ENCODE measurements at regions not wholly inside any gene's neighbourhood (a gene's known extent, or its start where the extent isn't known, plus 50 kb on each side); places are given as distances from the start of the nearest gene placed in this dataset.

DNA sequence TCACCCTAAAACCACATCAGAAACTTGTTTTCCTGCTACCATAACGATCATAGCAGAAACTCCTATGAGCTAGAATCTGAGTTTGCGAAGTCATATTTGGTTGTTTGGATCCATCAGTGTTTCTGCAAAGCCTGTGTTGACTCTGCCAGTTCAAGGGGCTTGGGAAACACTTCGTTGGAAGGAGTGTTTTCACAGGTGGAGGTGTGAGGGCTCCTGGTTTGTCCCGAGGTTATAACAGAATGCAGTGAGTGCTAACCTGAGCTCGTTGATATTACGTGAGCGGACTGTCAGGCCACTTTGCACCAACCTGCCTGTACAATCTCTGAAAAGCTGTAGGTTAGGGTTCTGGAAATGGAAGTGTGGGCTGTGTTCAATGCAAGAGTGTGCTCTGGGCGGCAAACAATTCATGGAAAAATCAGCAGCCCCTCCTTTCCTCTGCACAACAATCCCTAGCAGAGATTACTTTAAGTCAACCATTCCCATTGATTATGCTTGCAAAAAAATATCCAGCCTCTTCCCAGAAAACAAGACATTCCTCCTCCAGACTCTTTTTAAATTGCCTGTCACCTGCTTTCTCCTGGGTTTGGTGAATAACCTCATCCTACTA lies 622.0 kb downstream of the TYW1 start:
- TF ChIP-seq, protein P1, sequence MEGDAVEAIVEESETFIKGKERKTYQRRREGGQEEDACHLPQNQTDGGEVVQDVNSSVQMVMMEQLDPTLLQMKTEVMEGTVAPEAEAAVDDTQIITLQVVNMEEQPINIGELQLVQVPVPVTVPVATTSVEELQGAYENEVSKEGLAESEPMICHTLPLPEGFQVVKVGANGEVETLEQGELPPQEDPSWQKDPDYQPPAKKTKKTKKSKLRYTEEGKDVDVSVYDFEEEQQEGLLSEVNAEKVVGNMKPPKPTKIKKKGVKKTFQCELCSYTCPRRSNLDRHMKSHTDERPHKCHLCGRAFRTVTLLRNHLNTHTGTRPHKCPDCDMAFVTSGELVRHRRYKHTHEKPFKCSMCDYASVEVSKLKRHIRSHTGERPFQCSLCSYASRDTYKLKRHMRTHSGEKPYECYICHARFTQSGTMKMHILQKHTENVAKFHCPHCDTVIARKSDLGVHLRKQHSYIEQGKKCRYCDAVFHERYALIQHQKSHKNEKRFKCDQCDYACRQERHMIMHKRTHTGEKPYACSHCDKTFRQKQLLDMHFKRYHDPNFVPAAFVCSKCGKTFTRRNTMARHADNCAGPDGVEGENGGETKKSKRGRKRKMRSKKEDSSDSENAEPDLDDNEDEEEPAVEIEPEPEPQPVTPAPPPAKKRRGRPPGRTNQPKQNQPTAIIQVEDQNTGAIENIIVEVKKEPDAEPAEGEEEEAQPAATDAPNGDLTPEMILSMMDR (IDR thresholded peaks at IDR 0.05) = no peak
- TF ChIP-seq POLR2AphosphoS5 (IDR thresholded peaks at IDR 0.05) (no peak), EP300 (IDR thresholded peaks at IDR 0.05) (no peak)
